Effector memory CD8-positive, alpha-beta T cell (primary cell): ENCODE measurements at regions not wholly inside any gene's neighbourhood (a gene's known extent, or its start where the extent isn't known, plus 50 kb on each side); places are given as distances from the start of the nearest gene placed in this dataset.
"Not testable (repeated sequence)": the region's sequence is repeated elsewhere in the genome, so short reads cannot be mapped to it uniquely, and the experiment has no call there.

ENCODE experiments used
- ATAC-seq: fragments of 150-1000 bp; cut with Tn5 transposase; replicated peaks from 2 replicates; pipeline ENCODE4 v1.10.0; 2021; ENCODE audit warnings: mild to moderate bottlenecking, moderate library complexity
- DNase-seq, 3 experiments: peaks; one replicate each; pipeline ENCODE4 v3.0.0; 2021
- H3K27ac Mint-ChIP-seq, 2 donors: one replicate each; pipeline ENCODE4 v1.8.0; 2022; ENCODE audit warnings: mild to moderate bottlenecking in 2 of 2, mixed read lengths in 2 of 2, moderate library complexity in 2 of 2
- H3K27me3 Mint-ChIP-seq, 2 donors: one replicate each; pipeline ENCODE4 v1.8.0; 2022; ENCODE audit warnings: mixed read lengths in 2 of 2
- H3K36me3 Mint-ChIP-seq: one replicate; pipeline ENCODE4 v1.8.0; 2022; ENCODE audit warnings: mild to moderate bottlenecking, moderate library complexity, mixed read lengths; ENCODE audit not compliant: insufficient read depth
- H3K4me1 Mint-ChIP-seq, 2 donors: one replicate each; pipeline ENCODE4 v1.8.0; 2022; ENCODE audit warnings: low read depth in 2 of 2, mixed read lengths in 2 of 2
- H3K4me3 Mint-ChIP-seq, 2 donors: one replicate each; pipeline ENCODE4 v1.8.0; 2022; ENCODE audit warnings: mild to moderate bottlenecking in 2 of 2, mixed read lengths in 2 of 2, moderate library complexity in 2 of 2
- H3K9me3 Mint-ChIP-seq, 2 donors: one replicate each; pipeline ENCODE4 v1.8.0; 2022; ENCODE audit warnings: mixed read lengths in 2 of 2

DNA sequence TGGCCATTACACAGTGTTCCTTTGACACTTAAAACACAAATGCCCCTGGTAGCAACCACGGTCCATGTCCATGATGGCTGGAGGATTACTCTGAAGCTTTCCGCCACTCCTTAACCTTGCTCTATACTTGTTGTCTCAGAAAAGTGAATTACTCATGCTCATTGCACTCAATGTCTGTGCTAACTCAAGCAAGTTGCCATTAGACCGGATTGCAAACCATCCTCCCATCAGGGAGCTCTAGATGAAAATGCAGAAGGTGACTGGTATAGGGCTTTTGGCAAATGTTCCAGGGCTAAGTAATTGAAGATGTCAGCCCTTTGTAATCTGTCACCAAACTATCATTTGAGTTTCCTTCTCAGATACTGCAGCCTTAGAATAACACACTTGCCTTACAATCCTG lies 1288.3 kb upstream of the B3GALT2 start:
- Mint-ChIP-seq H3K36me3 (no peaks in the 10 kb centered on the region), H3K4me3 (no peak overlapping the region), H3K27me3 (no peaks in the 10 kb centered on the region), H3K4me1 (no peaks in the 10 kb centered on the region), H3K27ac (no peak overlapping the region), H3K9me3 (no peaks in the 10 kb centered on the region)
- ATAC-seq (no peak), DNase-seq (no peak)

DNA sequence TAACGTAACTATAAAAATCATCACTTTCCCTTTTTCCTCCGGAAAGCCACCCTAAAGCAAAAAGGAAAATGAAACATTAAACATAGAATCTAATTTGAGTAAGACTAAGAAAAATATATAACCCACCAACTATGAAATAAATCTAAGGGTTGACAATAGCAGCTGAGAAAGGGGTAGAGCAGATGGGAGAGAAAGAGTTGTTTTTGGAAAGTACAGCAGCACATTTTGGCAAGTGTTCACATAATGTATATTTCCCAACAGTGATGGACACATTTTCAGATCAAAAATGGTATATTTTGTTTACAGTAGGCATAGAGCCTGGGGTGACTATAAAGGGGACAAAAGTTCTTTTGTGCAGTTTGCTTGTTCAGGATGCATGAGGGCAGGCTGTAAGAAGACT lies 1287.4 kb upstream of the B3GALT2 start:
- H3K4me3 Mint-ChIP-seq = no peak overlapping the region
- DNase-seq = no peak
- no peaks in the 10 kb centered on the region for H3K27me3 Mint-ChIP-seq
- no peaks in the 10 kb centered on the region for H3K4me1 Mint-ChIP-seq
- no peaks in the 10 kb centered on the region for H3K36me3 Mint-ChIP-seq
- H3K27ac Mint-ChIP-seq = no peak overlapping the region
- no peaks in the 10 kb centered on the region for H3K9me3 Mint-ChIP-seq
- ATAC-seq = no peak

DNA sequence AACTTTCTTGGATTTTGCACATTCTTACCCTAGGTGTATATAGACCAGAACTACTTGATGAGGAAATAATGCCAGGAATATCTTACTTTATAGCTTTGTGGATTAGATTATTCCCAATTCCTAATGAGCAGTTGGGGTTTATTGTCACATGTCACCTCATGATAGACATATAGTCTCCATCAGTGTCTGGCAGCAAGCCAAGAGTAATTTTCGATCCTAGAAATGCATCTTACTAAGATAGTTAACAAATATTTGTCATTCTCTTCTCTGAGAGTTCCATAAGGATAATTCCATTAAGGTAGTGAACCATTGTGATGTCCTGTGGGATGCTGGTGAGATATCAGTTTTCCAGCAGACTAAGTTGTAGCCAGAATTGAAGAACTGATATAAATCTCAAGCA lies 1282.9 kb upstream of the B3GALT2 start:
- Mint-ChIP-seq H3K4me3 (no peak overlapping the region), H3K27ac (no peak overlapping the region), H3K9me3 (peaks cover 0 to 2% of the 10 kb centered on the region in 2 donors), H3K4me1 (no peaks in the 10 kb centered on the region), H3K27me3 (no peaks in the 10 kb centered on the region), H3K36me3 (no peaks in the 10 kb centered on the region)
- ATAC-seq (no peak), DNase-seq (no peak)

DNA sequence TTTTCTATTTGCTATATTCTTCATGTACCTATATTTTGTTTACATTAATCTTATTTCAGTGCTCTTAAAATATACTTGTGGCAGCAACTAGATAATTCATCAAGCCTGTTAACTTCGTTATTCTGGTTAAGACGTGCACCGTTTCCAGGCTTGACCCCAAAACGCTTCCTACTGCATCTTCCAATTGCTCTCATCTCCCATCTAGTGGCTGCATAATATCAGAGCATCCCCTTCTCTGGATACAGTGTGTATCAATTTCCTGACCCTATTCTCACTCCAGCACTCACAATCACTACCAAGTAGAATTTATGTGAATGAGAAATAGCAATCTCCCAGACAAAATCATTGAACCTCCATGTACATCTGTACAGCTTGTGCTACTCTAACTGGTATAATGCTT lies 1280.3 kb upstream of the B3GALT2 start:
- DNase-seq = no peak
- no peaks in the 10 kb centered on the region for H3K4me1 Mint-ChIP-seq
- H3K27ac Mint-ChIP-seq = no peak overlapping the region
- no peak overlapping the region for H3K4me3 Mint-ChIP-seq
- no peak for ATAC-seq
- H3K9me3 Mint-ChIP-seq = peaks cover 0 to 2% of the 10 kb centered on the region in 2 donors
- no peaks in the 10 kb centered on the region for H3K36me3 Mint-ChIP-seq
- H3K27me3 Mint-ChIP-seq = no peaks in the 10 kb centered on the region

DNA sequence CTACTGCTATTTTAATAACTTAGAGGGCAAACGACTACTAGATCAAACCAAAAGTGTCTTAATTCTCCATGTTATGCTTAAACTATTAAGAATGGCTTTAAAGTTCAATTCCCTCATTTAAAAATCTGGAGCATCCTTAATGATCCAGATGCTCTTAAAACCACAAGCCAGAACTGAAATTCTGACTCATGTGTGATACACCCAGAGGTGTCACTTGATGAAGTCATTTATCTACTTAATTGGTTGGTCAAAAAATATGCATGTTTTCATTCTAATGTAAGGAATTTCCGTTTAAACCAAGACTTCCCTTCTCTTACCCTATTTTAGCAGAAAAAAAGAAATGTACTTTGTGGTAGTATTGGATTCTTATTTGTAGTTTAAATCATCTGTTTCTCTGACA lies 1261.2 kb upstream of the B3GALT2 start:
- H3K36me3 Mint-ChIP-seq = no peaks in the 10 kb centered on the region
- no peak for DNase-seq

DNA sequence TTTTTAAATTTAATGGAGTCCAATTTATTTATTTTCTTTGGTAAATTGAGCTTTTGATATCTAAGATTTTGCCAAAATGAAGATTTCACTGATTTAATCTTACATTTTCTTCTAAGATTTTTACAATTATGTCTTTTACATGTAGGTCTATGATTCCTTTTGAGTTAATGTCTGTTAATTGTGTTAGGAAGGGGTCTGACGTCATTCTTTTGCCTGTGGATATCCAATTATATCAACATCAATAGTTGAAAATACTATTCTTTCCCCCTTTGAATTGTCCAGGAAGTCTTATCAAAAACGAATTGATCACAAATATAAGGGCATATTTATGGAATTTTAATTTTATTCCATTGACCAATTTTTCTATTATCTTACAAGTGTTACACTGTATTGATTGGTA lies 1258.8 kb upstream of the B3GALT2 start:
- Mint-ChIP-seq H3K4me3 (no peak overlapping the region), H3K27me3 (no peaks in the 10 kb centered on the region), H3K4me1 (no peaks in the 10 kb centered on the region), H3K27ac (no peak overlapping the region), H3K9me3 (no peaks in the 10 kb centered on the region), H3K36me3 (no peaks in the 10 kb centered on the region)
- DNase-seq = no peak
- ATAC-seq = no peak

More for the DNA sequence above, 1261.2 kb upstream of the B3GALT2 start:
- H3K4me1 Mint-ChIP-seq = no peaks in the 10 kb centered on the region
- ATAC-seq = no peak
- no peak overlapping the region for H3K27ac Mint-ChIP-seq
- H3K9me3 Mint-ChIP-seq = no peaks in the 10 kb centered on the region
- no peaks in the 10 kb centered on the region for H3K27me3 Mint-ChIP-seq
- H3K4me3 Mint-ChIP-seq = no peak overlapping the region

DNA sequence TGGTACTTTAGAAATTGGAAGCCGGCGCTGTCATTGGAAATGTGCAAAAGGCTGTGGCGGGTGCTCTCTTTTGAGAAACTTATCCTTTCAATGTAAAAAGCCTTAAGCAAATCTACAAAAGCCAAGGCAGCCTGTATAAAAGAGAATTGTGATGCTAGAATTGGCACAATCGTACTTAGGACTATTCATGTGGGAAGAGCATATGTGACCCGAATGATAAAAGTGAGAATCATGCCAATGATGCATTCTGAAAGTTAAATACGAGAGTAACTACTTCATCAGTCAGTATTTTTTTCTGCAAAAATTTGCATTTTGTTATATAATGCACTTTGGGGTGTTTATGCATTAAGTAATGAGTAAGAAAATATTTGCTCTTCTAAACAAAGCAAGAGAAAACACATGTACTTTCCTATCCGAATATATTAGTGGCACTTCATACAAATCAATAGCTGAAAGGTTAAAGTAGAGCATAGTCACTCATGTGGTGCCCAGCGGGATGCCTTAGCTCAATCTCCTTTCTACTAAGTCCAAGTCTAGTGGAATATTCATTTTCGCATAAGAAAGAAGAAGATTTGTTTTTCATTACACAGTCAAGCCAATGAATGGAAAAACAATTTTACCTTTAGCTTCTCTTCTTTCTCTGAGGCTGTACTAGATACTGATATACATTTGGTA lies 1256.6 kb upstream of the B3GALT2 start:
- H3K9me3 Mint-ChIP-seq = no peaks in the 10 kb centered on the region
- DNase-seq = no peak
- H3K27me3 Mint-ChIP-seq = peaks cover 0 to 8% of the 10 kb centered on the region in 2 donors
- no peak overlapping the region for H3K27ac Mint-ChIP-seq
- no peaks in the 10 kb centered on the region for H3K36me3 Mint-ChIP-seq
- H3K4me3 Mint-ChIP-seq = no peak overlapping the region
- no peak for ATAC-seq
- H3K4me1 Mint-ChIP-seq = no peaks in the 10 kb centered on the region

DNA sequence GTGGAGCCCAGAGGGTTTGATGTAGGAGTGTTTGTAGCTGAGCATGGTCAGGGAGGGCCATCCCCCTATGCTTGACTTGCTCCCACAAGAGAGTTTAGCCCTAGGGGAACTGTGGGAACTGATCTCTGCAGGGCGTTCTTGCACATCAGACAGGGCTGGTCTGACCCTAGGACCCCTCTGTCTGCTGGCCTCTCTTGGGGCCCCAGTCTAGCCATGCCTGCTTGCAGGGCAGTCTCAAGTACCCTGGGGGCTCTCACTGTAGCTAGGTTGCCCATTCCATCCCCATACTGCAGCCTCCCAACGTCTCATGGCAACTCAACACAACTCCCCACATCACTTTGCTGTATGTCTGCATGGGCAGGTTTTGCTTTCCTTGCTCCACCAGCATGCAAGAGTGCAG lies 1250.7 kb upstream of the B3GALT2 start:
- Mint-ChIP-seq H3K36me3 (no peaks in the 10 kb centered on the region), H3K4me1 (no peaks in the 10 kb centered on the region), H3K4me3 (no peak overlapping the region), H3K27ac (no peak overlapping the region), H3K27me3 (peaks cover 0 to 24% of the 10 kb centered on the region in 2 donors), H3K9me3 (peaks cover 0 to 3% of the 10 kb centered on the region in 2 donors)
- ATAC-seq (no peak), DNase-seq (no peak)

DNA sequence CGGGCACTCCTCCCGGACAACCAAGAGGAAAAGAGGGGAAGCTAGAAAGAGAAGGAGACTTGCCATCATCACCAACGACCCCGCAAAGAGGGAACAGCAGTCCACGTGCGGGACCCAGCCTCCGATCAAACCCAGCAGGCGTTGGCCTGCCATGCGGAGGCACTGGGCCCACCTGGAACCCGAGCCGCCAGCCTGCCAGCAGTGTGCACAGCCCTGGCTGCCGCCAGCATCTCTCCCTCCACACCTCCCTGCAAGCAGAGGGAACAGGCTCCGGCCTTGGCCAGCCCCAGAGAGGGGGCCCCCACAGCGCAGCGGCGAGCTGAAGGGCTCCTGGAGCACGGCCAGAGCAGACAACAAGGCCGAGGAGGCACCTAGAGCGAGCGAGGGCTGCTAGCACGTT lies 1244.7 kb upstream of the B3GALT2 start:
- H3K27me3 Mint-ChIP-seq = no peaks in the 10 kb centered on the region
- H3K36me3 Mint-ChIP-seq = no peaks in the 10 kb centered on the region
- H3K4me1 Mint-ChIP-seq = no peaks in the 10 kb centered on the region
- no peak for DNase-seq
- H3K27ac Mint-ChIP-seq = no peak overlapping the region
- H3K4me3 Mint-ChIP-seq = no peak overlapping the region
- ATAC-seq = no peak
- no peaks in the 10 kb centered on the region for H3K9me3 Mint-ChIP-seq

DNA sequence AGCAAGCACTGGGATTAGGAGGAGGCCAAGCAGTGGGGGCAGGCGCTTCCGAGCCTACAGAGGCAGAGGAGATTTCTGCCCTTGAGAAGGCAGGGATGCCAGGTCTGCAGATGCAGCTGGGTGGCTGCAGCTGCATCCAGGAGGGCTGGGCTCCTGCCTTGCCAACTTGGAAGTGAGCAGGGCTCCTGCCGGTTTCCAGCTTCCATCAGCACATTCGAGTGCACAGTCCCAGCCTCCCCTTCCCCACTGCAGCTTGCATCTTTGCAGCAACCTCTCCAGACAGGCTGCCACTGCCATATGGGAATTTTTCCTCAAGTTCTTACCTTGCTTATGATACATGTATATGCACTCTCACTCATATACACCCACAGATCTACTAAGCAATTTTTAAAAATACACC lies 1234.3 kb upstream of the B3GALT2 start:
- Mint-ChIP-seq H3K36me3 (no peaks in the 10 kb centered on the region), H3K4me1 (peaks cover 0 to 1% of the 10 kb centered on the region in 2 donors), H3K4me3 (no peak overlapping the region), H3K27ac (no peak overlapping the region), H3K9me3 (peaks cover 0 to 5% of the 10 kb centered on the region in 2 donors), H3K27me3 (no peaks in the 10 kb centered on the region)
- no peak for DNase-seq
- ATAC-seq = no peak

DNA sequence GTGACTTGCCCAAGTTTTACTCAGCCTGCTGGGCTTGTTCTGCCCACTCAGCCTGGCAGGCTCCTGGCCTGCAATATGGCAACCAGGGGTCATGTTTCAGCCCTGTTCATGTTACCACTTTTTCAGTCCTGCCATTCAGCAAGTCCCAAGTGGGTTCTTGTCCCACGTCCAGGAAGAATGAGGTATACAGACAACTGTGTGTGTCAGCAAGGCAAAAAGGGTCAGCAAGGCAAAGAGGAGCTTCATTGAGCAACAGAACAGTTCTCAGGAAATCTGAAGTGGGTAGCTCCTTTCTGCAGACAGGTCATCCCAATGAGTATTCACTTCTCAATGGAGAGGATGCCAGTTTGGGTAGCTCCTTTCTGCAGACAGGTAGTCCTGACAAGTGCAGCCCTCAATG lies 1233.3 kb upstream of the B3GALT2 start:
- H3K27me3 Mint-ChIP-seq = no peaks in the 10 kb centered on the region
- H3K9me3 Mint-ChIP-seq = peaks cover 0 to 7% of the 10 kb centered on the region in 2 donors
- peaks cover 0 to 1% of the 10 kb centered on the region in 2 donors for H3K4me1 Mint-ChIP-seq
- no peak overlapping the region for H3K4me3 Mint-ChIP-seq
- no peak overlapping the region for H3K27ac Mint-ChIP-seq
- no peaks in the 10 kb centered on the region for H3K36me3 Mint-ChIP-seq
- DNase-seq = no peak
- ATAC-seq = no peak

DNA sequence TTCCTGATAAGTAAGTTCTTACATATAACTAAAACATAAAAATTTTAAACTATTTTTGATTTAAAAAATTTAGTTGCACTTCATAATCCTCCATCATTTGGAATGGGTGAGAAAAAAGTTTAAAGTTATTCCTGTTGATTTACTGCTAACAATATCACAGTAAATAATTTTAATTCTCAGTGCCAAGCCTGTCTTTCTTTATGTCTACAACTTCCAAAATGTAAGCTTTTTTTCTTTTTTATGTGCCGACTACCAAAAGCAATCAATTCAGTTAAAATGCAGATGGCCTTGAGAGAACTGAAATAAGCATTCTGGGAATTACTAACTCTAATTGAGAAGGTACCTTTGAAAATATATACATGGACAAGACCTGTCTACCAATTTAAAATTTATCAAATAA lies 1224.3 kb upstream of the B3GALT2 start:
- Mint-ChIP-seq H3K4me3 (no peak overlapping the region), H3K9me3 (peaks cover 3 to 5% of the 10 kb centered on the region in 2 donors), H3K36me3 (no peaks in the 10 kb centered on the region), H3K27me3 (no peaks in the 10 kb centered on the region), H3K4me1 (no peaks in the 10 kb centered on the region), H3K27ac (no peak overlapping the region)
- DNase-seq (no peak), ATAC-seq (no peak)

DNA sequence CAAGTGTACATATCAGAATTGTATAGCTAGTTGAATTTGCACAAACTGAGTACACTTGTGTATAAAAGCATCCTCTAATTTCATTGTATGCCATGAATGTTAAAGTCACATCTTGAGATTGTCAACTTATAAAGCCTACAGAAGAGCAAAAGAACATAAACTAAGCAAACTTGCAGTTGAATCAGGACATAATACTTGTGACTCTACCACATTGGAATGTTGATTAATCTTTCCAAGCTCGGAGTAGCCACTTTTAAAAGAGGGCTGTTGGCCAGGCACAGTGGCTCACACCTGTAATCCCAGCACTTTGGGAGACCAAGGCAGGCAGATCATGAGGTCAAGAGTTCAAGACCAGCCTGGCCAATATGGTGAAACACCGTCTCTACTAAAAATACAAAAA lies 1220.8 kb upstream of the B3GALT2 start:
- H3K4me1 Mint-ChIP-seq, ATAC-seq, H3K36me3 Mint-ChIP-seq, H3K27ac Mint-ChIP-seq, H3K4me3 Mint-ChIP-seq, DNase-seq, H3K27me3 Mint-ChIP-seq, H3K9me3 Mint-ChIP-seq: not testable (repeated sequence)

DNA sequence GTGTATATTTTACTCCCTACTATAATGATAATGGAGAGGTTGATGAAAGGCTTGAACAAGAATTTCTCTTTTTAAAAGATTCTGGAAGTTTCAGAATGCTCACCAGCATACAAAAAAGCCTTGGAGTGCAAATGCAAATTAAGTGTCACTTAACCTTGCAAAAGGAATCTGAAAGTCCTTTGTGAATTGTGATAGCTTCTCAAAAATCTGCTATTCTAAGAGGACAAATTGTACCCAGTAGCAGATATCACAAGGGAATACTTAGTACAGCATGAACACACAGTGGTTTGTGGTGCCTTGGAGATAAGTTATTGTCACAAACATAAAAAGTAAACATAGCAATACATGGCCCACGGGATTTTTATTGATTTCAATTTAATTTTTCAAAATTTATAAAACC lies 1208.3 kb upstream of the B3GALT2 start:
- Mint-ChIP-seq H3K9me3 (no peaks in the 10 kb centered on the region), H3K4me1 (no peaks in the 10 kb centered on the region), H3K27ac (no peak overlapping the region), H3K4me3 (no peak overlapping the region), H3K36me3 (no peaks in the 10 kb centered on the region), H3K27me3 (no peaks in the 10 kb centered on the region)
- ATAC-seq (no peak), DNase-seq (no peak)

DNA sequence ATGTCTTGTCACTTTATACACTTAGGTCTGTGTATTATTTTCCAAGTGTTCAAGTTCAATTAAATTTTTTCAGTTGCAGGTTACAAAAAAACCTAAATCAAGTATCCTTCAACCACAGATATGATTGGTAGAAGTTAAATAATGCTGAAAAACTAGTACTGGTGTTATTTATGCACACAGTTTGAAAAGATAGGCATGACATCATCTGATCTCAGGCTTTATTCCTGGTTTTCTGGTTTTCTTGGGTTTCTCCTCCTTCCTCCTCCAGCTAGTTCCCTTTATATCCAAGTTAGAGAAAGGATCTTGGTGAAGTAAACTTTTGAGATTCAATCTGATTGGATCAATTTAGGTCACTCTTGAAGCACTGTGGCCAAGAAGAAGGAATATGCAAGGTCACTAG lies 1201.1 kb upstream of the B3GALT2 start:
- Mint-ChIP-seq H3K27me3 (no peaks in the 10 kb centered on the region), H3K27ac (no peak overlapping the region), H3K4me1 (no peaks in the 10 kb centered on the region), H3K36me3 (no peaks in the 10 kb centered on the region), H3K9me3 (no peaks in the 10 kb centered on the region), H3K4me3 (no peak overlapping the region)
- ATAC-seq = no peak
- no peak for DNase-seq
